ENCODE measurements at regions not wholly inside any gene's neighbourhood (a gene's known extent, or its start where the extent isn't known, plus 50 kb on each side); places are given as distances from the start of the nearest gene placed in this dataset.

- DNase-seq: no peak
Measured at GRCh38 chr10:83253011-83253671, 886.2 kb upstream of the GHITM start.

GRCh38 chr10:83254698-83255097, 884.6 kb upstream of the GHITM start:
- DNase-seq: no peak

- DNase-seq: no peak
Measured at GRCh38 chr10:83262434-83262833, 876.9 kb upstream of the GHITM start.

- DNase-seq: no peak
Measured at GRCh38 chr10:83272666-83273434, 866.5 kb upstream of the GHITM start.

- DNase-seq: no peak
Measured at GRCh38 chr10:83274088-83274487, 865.2 kb upstream of the GHITM start.

- no peak for DNase-seq
Measured at GRCh38 chr10:83276971-83277370, 862.3 kb upstream of the GHITM start.

GRCh38 chr10:83283151-83283550, 856.2 kb upstream of the GHITM start:
- DNase-seq: no peak

- DNase-seq: no peak
Measured at GRCh38 chr10:83287374-83287773, 851.9 kb upstream of the GHITM start.

- no peak for DNase-seq
Measured at GRCh38 chr10:83289373-83289772, 849.9 kb upstream of the GHITM start.

- no peak for DNase-seq
Measured at GRCh38 chr10:83289948-83290347, 849.4 kb upstream of the GHITM start.

GRCh38 chr10:83301732-83302131, 837.6 kb upstream of the GHITM start:
- DNase-seq: no peak

- DNase-seq: no peak
Measured at GRCh38 chr10:83302623-83303022, 836.7 kb upstream of the GHITM start.

GRCh38 chr10:83310688-83311087, 828.6 kb upstream of the GHITM start:
- no peak for DNase-seq

- no peak for DNase-seq
Measured at GRCh38 chr10:83312570-83312969, 826.7 kb upstream of the GHITM start.

GRCh38 chr10:83332690-83333089, 806.6 kb upstream of the GHITM start:
- no peak for DNase-seq

- DNase-seq: no peak
Measured at GRCh38 chr10:83333566-83333965, 805.7 kb upstream of the GHITM start.

GRCh38 chr10:83343676-83344075, 795.6 kb upstream of the GHITM start:
- no peak for DNase-seq

GRCh38 chr10:83346266-83346910, 792.9 kb upstream of the GHITM start:
- DNase-seq: no peak

- DNase-seq: no peak
Measured at GRCh38 chr10:83352588-83352987, 786.7 kb upstream of the GHITM start.

GRCh38 chr10:83354456-83354855, 784.9 kb upstream of the GHITM start:
- no peak for DNase-seq

GRCh38 chr10:83357004-83357403, 782.3 kb upstream of the GHITM start:
- no peak for DNase-seq

GRCh38 chr10:83357627-83358026, 781.7 kb upstream of the GHITM start:
- DNase-seq: no peak

GRCh38 chr10:83367036-83367435, 772.3 kb upstream of the GHITM start:
- DNase-seq: no peak
